HL-60 (cell line): ENCODE measurements at regions not wholly inside any gene's neighbourhood (a gene's known extent, or its start where the extent isn't known, plus 50 kb on each side); places are given as distances from the start of the nearest gene placed in this dataset.

Source experiments
- CTCF ChIP-seq: IDR thresholded peaks from one replicate; pipeline ENCODE4 v1.5.1; 2011; ENCODE audit warnings: low read length, control low read depth, inconsistent platforms; ENCODE audit not compliant: insufficient read depth
- REST ChIP-seq: IDR thresholded peaks from 2 replicates; pipeline ENCODE4 v1.6.1; 2012; ENCODE audit warnings: low read depth; ENCODE audit not compliant: insufficient replicate concordance

- TF ChIP-seq CTCF (no peak), REST (no peak)
Measured at GRCh38 chrX:125382148-125382628, 62.5 kb downstream of the TEX13C start.
